Muscle of back (tissue), 3 donors: ENCODE measurements at regions not wholly inside any gene's neighbourhood (a gene's known extent, or its start where the extent isn't known, plus 50 kb on each side); places are given as distances from the start of the nearest gene placed in this dataset.
"Not testable (repeated sequence)": the region's sequence is repeated elsewhere in the genome, so short reads cannot be mapped to it uniquely, and the experiment has no call there.

ENCODE experiments used
- DNase-seq, 3 donors: peaks; one replicate each; pipeline versions ENCODE4 v3.0.0 to v3.0.0-alpha.2; 2013

GRCh38 chr18:64415218-64415617 lies 266.3 kb upstream of the LINC00305 start:
- no peak for DNase-seq

- no peak for DNase-seq
Measured at GRCh38 chr18:64410685-64411084, 261.8 kb upstream of the LINC00305 start.

DNA sequence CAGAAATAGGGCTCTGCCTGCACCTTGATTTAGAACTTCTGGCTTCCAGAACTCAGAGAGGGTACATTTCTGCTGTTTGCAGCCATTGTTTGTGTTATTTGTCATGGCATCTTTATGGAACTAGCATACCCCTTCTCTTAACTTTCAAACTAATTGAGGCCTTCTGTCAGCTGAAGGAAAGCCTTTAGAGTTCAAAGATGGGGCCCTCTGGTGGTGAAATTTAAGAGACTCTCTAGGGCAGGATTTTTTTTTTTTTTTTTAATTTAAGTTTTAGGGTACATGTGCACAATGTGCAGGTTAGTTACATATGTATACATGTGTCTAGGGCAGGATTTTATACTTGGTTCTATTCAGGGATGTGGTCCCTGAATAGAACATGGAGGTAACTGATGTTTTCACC lies 260.6 kb upstream of the LINC00305 start:
- DNase-seq: peak in 1 of 3 donors; percentile 5

- no peak for DNase-seq
Measured at GRCh38 chr18:64407606-64408005, 258.7 kb upstream of the LINC00305 start.

- DNase-seq: peak in 2 of 3 donors; percentile 53 to 55
Measured at GRCh38 chr18:64405161-64405560, 256.3 kb upstream of the LINC00305 start.

DNA sequence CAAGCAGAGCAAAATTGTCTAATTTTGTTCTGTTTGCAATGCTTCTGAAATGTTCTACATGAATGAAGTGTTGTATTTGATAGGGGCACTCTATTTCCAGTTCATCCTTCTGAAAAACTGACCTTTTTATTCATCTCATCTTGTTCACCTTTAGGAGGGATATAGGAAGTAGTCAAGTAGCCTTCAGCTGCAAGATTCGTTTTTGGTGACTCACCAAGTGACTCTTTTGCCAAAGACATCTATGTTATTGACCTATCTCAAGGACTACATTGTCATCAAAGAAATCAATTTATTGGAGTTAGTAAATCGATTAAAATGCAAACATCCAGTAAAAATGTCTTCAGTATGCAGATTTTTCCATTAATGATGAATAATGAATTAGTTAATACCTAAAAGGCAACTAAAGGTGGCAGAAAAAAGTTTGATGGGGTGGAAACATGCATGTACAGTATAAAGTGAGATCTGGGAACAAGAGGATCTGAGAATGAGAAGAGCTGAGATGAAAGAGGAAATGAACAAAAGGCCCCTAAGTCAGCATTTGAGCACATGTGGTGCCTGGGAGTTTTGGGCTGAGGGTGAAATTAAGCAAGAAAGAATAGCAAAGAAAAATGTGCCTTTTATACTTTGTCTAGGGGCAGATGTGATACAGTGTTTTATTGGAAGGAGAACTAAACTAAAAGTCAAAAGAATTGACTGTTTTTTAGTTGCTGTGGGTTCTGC lies 255.1 kb upstream of the LINC00305 start:
- no peak for DNase-seq

GRCh38 chr18:64402636-64403035 lies 253.7 kb upstream of the LINC00305 start:
- DNase-seq: peak; percentile 47 to 85 (median 77)

GRCh38 chr18:64401268-64402060 lies 252.6 kb upstream of the LINC00305 start:
- peak in 2 of 3 donors; percentile 40 to 72 for DNase-seq

- DNase-seq: peak in 1 of 3 donors; percentile 49
Measured at GRCh38 chr18:64399566-64399965, 250.7 kb upstream of the LINC00305 start.

- DNase-seq: no peak
Measured at GRCh38 chr18:64398320-64398719, 249.4 kb upstream of the LINC00305 start.

GRCh38 chr18:64392202-64392601 lies 243.3 kb upstream of the LINC00305 start:
- no peak for DNase-seq

- DNase-seq: no peak
Measured at GRCh38 chr18:64384101-64384500, 235.2 kb upstream of the LINC00305 start.

DNA sequence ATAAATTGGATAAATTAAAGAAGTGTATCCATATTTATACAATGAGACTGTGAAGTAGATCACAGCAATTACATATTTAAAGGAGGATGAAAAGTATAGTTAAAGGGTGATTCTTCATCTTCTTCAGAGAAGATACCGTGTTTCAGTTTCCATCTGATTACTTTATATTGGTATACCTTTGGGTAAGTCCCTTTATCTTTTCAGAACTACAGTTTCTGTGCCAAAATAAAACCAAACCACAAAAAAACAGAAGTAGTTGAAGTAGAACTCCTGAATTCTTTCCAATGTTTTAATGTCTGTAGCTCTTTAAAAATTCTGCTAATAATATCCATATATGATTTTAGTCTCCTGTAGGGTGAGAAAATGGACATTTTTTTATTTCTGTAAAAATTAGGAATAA lies 231.2 kb upstream of the LINC00305 start:
- no peak for DNase-seq

GRCh38 chr18:64379662-64380061 lies 230.8 kb upstream of the LINC00305 start:
- DNase-seq: no peak

- DNase-seq: no peak
Measured at GRCh38 chr18:64377446-64377845, 228.6 kb upstream of the LINC00305 start.

DNA sequence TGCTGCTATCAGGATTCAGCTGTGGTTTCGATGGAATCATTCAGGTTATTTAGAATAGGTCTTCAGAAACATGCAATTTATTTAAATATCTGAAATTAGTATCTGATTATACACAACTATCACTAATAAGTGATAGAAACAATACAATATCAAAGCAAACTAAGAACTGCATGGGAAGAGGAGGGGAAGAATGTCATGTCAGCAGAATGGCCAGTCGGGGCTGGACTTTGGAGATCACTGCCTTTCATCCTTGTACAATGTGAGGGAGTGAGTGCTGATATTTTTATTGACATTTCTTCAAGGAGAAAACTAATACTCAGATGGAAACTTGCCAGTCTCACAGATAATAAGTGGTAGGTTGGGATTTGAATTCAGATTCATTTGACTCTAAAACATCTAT lies 224.0 kb upstream of the LINC00305 start:
- no peak for DNase-seq

- not testable (repeated sequence) for DNase-seq
Measured at GRCh38 chr18:64369830-64370440, 221.0 kb upstream of the LINC00305 start.

GRCh38 chr18:64365106-64365505 lies 216.2 kb upstream of the LINC00305 start:
- no peak for DNase-seq

- no peak for DNase-seq
Measured at GRCh38 chr18:64337673-64338072, 188.8 kb upstream of the LINC00305 start.

DNA sequence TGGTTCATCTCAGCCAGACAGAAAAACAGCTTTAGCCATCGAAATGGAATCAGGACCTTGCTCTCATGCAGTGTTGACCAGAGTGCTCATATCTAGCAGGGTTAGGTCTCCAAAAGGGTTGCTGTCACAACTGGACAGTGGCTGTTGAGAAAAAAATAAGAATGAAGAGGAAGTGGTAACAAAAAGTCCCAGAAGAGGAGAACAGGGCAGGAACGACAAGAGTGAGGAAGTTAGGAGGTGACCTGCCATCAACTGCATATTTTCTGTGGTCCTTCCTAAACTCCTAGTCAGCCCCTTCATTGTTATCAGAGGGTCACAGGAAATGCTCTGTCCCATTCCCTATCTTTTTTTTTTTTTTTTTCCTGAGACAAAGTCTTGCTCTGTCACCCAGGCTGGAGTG lies 188.1 kb upstream of the LINC00305 start:
- DNase-seq: no peak

- no peak for DNase-seq
Measured at GRCh38 chr18:64334748-64335147, 185.9 kb upstream of the LINC00305 start.

DNA sequence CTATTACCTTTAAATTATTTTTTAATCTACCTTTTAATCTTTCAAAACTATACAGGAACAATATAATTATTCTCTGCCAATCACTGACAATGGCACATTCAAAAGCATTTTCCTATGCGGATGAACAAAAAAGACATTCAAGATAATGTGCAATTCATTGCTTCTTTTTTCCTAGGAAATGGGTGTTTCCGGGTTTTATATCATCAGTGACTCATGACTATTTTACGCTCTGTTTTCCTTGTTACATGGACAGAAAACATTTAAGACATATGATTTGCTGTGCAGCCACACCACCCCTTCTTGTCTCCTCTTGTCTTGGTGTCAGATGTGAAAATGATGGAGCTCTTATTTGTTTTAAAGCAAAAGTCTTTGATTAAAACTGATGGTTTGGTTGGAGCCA lies 184.7 kb upstream of the LINC00305 start:
- DNase-seq: no peak

DNA sequence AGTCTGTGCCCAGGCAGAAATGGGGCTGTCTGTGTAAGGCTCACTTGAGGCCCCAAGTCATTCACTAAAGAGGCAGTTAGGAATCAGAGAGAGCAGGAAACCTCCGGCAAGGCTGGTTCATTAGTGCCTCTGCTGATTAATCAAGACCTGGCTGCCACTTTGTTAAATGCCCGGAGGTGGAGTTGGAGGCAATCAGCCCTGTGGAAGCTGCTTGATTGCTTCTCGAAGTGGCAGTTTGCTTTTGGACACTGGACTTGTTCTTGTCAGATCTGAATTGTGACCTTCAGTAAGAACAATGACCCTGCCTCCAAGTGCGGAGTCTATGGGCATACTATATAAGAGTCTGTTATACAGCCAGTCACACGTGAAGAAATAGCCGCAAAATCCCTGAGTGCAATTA lies 183.9 kb upstream of the LINC00305 start:
- no peak for DNase-seq
